CD4-positive, alpha-beta T cell (primary cell): ENCODE measurements at regions not wholly inside any gene's neighbourhood (a gene's known extent, or its start where the extent isn't known, plus 50 kb on each side); places are given as distances from the start of the nearest gene placed in this dataset.

Source experiments
- ATAC-seq: fragments of 200-7000 bp; cut with Tn5 transposase; one replicate; pipeline ENCODE4 v1.10.0; 2022; ENCODE audit warnings: mild to moderate bottlenecking; ENCODE audit not compliant: poor library complexity
- CTCF ChIA-PET: fragments of 350-600 bp; sonication (Branson Sonifier 250); formaldehyde crosslinking; loops from one replicate; lab custom pipeline; 2021; ENCODE audit warnings: antibody characterized with exemption, inconsistent platforms; lab: Charles Lee
- POLR2A ChIA-PET: fragments of 350-600 bp; sonication (Branson Sonifier 250); formaldehyde crosslinking; loops from one replicate; lab custom pipeline; 2021; ENCODE audit warnings: antibody characterized with exemption, inconsistent platforms; lab: Charles Lee
- DNase-seq, 14 experiments: peaks; one replicate each; pipeline ENCODE4 v3.0.0-alpha.2; 2013 to 2020; ENCODE audit warnings: mixed read lengths in 2 of 14
- H3K27ac ChIP-seq, 2 donors: one replicate each; pipeline versions ENCODE4 v1.5.1 to v1.7.0; 2013; ENCODE audit warnings: low read length in 2 of 2, low read depth in 1 of 2, mild to moderate bottlenecking in 1 of 2
- H3K27me3 ChIP-seq, 2 experiments: 1 replicate in 1 of 2; 2 replicates in 1 of 2; pipeline versions ENCODE4 v1.6.1 to v1.7.0; 2013; ENCODE audit warnings: low read length in 2 of 2, control low read depth in 1 of 2, mild to moderate bottlenecking in 1 of 2, moderate library complexity in 1 of 2; ENCODE audit not compliant: insufficient read depth in 2 of 2, control insufficient read depth in 1 of 2
- H3K36me3 ChIP-seq: one replicate; pipeline ENCODE4 v1.6.1; 2013; ENCODE audit warnings: low read length, control low read depth; ENCODE audit not compliant: insufficient read depth
- H3K4me1 ChIP-seq: one replicate; pipeline ENCODE4 v1.6.1; 2013; ENCODE audit warnings: low read length, control low read depth; ENCODE audit not compliant: insufficient read depth
- H3K4me3 ChIP-seq: one replicate; pipeline ENCODE4 v1.5.1; 2013; ENCODE audit warnings: mild to moderate bottlenecking, low read length, moderate library complexity
- H3K9me3 ChIP-seq, 2 experiments: 1 replicate in 1 of 2; 2 replicates in 1 of 2; pipeline versions ENCODE4 v1.6.1 to v1.7.0; 2013; ENCODE audit warnings: low read length in 2 of 2, mild to moderate bottlenecking in 2 of 2, control low read depth in 1 of 2, moderate library complexity in 1 of 2; ENCODE audit not compliant: control insufficient read depth in 1 of 2, insufficient read depth in 1 of 2
- H3K27ac Mint-ChIP-seq: one replicate; pipeline ENCODE4 v1.8.0; 2020; ENCODE audit warnings: mixed read lengths
- H3K27me3 Mint-ChIP-seq: one replicate; pipeline ENCODE4 v1.8.0; 2021; ENCODE audit warnings: mixed read lengths
- H3K36me3 Mint-ChIP-seq: one replicate; pipeline ENCODE4 v1.8.0; 2021; ENCODE audit warnings: low read depth, mixed read lengths
- H3K4me1 Mint-ChIP-seq: one replicate; pipeline ENCODE4 v1.8.0; 2021; ENCODE audit warnings: low read depth, mixed read lengths
- H3K4me3 Mint-ChIP-seq: one replicate; pipeline ENCODE4 v1.8.0; 2020; ENCODE audit warnings: mild to moderate bottlenecking, mixed read lengths
- H3K9me3 Mint-ChIP-seq: one replicate; pipeline ENCODE4 v1.8.0; 2020; ENCODE audit warnings: mixed read lengths
- intact Hi-C, 2 experiments: fragments of 100-400 bp; cut with DNase I in 1 of 2; cut with micrococcal nuclease in 1 of 2; formaldehyde crosslinking; loops; one replicate each; pipeline versions ENCODE4 v1.15.1 to v1.9.0; 2023 to 2025; cut with DNase I, micrococcal nuclease
- TF ChIP-seq, protein P1 (sequence below): fragments of 200-600 bp; IDR thresholded peaks from one replicate; pipeline ENCODE4 v1.8.0; 2022; ENCODE audit warnings: antibody characterized with exemption, mild to moderate bottlenecking

DNA sequence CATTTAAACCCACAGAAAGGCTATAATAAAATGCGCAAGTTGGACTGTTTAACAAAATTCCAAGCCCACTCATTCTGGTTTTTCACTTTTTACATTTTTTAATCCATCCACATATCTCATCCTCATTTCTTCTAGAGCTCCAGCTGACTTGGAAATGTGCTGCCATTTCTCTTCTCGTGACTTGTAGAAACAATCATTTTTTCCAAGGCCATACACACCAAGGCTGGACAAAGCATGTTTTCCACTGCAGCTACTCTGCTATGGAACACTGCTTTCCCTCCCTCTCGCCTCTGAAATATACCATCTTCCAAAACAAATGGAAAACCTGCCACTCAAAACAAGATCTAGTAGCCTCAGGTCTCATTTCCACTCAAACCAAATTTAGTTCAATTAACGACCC, 141.1 kb downstream of the ESM1 start:
- POLR2A ChIA-PET: interaction anchor here (0.9 to 4.3 kb wide), 4 partner anchors 12 to 332 kb away, joined by 3 to 46 read pairs (median 4); partner anchors contain the start of gene SNX18
- intact Hi-C loops: loop anchor here in 1 of 2 experiments (5.0 kb wide), 1 partner anchor 532 kb away; the partner anchor contains the start of gene ARL15
- Histone ChIP-seq H3K27me3 (peaks cover 0 to 4% of the 10 kb centered on the region in 2 experiments), H3K27ac (no peak overlapping the region), H3K36me3 (no peaks in the 10 kb centered on the region), H3K9me3 (no peaks in the 10 kb centered on the region), H3K4me3 (no peak overlapping the region), H3K4me1 (peaks cover 2% of the 10 kb centered on the region)
- H3K4me3 Mint-ChIP-seq: no peak overlapping the region
- H3K9me3 Mint-ChIP-seq: no peaks in the 10 kb centered on the region
- ATAC-seq: no peak
- no peak for DNase-seq
- H3K4me1 Mint-ChIP-seq: no peaks in the 10 kb centered on the region
- no peak overlapping the region for H3K27ac Mint-ChIP-seq
- CTCF ChIA-PET: interaction anchor here (2.5 to 3.6 kb wide), 2 partner anchors 23 to 328 kb away, joined by 13 to 58 read pairs; partner anchors contain the start of gene SNX18
- H3K36me3 Mint-ChIP-seq: no peaks in the 10 kb centered on the region
- TF ChIP-seq, protein P1, sequence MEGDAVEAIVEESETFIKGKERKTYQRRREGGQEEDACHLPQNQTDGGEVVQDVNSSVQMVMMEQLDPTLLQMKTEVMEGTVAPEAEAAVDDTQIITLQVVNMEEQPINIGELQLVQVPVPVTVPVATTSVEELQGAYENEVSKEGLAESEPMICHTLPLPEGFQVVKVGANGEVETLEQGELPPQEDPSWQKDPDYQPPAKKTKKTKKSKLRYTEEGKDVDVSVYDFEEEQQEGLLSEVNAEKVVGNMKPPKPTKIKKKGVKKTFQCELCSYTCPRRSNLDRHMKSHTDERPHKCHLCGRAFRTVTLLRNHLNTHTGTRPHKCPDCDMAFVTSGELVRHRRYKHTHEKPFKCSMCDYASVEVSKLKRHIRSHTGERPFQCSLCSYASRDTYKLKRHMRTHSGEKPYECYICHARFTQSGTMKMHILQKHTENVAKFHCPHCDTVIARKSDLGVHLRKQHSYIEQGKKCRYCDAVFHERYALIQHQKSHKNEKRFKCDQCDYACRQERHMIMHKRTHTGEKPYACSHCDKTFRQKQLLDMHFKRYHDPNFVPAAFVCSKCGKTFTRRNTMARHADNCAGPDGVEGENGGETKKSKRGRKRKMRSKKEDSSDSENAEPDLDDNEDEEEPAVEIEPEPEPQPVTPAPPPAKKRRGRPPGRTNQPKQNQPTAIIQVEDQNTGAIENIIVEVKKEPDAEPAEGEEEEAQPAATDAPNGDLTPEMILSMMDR: no peak
- H3K27me3 Mint-ChIP-seq: peaks cover 10% of the 10 kb centered on the region

DNA sequence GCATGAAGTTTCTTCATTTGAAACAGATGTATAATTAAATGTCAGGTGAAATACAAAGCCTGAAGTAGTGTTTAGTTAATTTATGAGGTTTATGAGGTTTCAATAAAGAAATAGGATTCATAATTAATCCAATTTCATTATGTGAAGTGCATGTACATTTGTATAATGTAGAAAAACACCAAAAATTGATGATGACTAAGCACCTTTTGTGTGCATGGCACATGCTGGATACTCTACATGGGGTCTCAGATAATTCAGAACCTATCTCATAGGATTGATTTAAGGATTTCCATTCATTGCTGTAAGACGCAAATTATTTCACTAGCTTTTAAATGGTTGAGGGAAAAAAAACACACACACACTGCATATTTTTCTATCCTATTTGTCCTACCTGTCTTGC, 143.9 kb downstream of the ESM1 start:
- POLR2A ChIA-PET: interaction anchor here (4.3 kb wide), 1 partner anchor 324 kb away, joined by 46 read pairs; the partner anchor contains the start of gene SNX18

DNA sequence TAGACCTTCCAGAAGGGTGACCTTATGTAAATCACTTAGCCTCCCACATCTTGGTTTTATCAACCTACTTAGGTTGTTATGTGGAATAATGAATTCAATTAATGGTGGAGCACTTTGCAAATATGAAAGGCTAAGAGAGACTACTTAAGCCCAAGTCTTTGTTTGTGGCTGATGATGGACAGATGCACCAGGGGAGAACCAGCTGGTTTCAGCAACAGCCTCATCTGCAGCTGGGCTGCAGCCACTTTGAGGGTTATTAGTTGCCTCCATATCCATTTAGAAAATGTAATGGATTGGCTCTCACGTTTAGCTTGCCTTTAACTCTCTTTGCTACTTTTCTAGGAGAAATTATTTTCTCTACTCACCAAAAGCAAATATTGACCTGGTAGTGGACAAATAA, 146.6 kb downstream of the ESM1 start:
- POLR2A ChIA-PET: no interaction called here

More for the DNA sequence above, 143.9 kb downstream of the ESM1 start:
- Mint-ChIP-seq H3K4me3 (no peak overlapping the region), H3K36me3 (no peaks in the 10 kb centered on the region), H3K27ac (no peak overlapping the region), H3K9me3 (no peaks in the 10 kb centered on the region), H3K4me1 (no peaks in the 10 kb centered on the region), H3K27me3 (peaks cover 8% of the 10 kb centered on the region)
- intact Hi-C loops: loop anchor here in 1 of 2 experiments (5.0 kb wide), 1 partner anchor 529 kb away; the partner anchor contains the start of gene ARL15
- TF ChIP-seq, protein P1: no peak
- Histone ChIP-seq H3K9me3 (no peaks in the 10 kb centered on the region), H3K27me3 (no peaks in the 10 kb centered on the region), H3K27ac (no peak overlapping the region), H3K4me1 (peaks cover 2% of the 10 kb centered on the region), H3K4me3 (no peak overlapping the region), H3K36me3 (no peaks in the 10 kb centered on the region)
- CTCF ChIA-PET: no interaction called here
- ATAC-seq: no peak
- no peak for DNase-seq

More for the DNA sequence above, 146.6 kb downstream of the ESM1 start:
- Histone ChIP-seq H3K4me1 (peaks cover 6% of the 10 kb centered on the region), H3K36me3 (no peaks in the 10 kb centered on the region), H3K27me3 (no peaks in the 10 kb centered on the region), H3K4me3 (no peak overlapping the region), H3K9me3 (no peaks in the 10 kb centered on the region), H3K27ac (no peak overlapping the region)
- Mint-ChIP-seq H3K27me3 (peaks cover 8% of the 10 kb centered on the region), H3K9me3 (no peaks in the 10 kb centered on the region), H3K27ac (no peak overlapping the region), H3K4me3 (no peak overlapping the region), H3K4me1 (peaks cover 12% of the 10 kb centered on the region), H3K36me3 (no peaks in the 10 kb centered on the region)
- intact Hi-C loops: no loop called here
- CTCF ChIA-PET: interaction anchor here (0.8 kb wide), 1 partner anchor 322 kb away, joined by 3 read pairs; the partner anchor contains the start of gene SNX18
- DNase-seq (no peak), ATAC-seq (no peak)
- TF ChIP-seq, protein P1: no peak
